Thyroid gland (tissue), 4 donors: ENCODE measurements at regions not wholly inside any gene's neighbourhood (a gene's known extent, or its start where the extent isn't known, plus 50 kb on each side); places are given as distances from the start of the nearest gene placed in this dataset.

Experiments used
- POLR2A ChIP-seq, 2 donors: fragments of 450-650 bp; IDR thresholded peaks; one replicate each; pipeline ENCODE4 v1.6.1; 2017; ENCODE audit warnings: antibody characterized with exemption in 2 of 2, mild to moderate bottlenecking in 2 of 2, moderate library complexity in 1 of 2
- TF ChIP-seq, protein P1 (sequence below), 6 experiments: fragments of 200-600 bp in 3 of 6; fragments of 450-650 bp in 3 of 6; sonication (generic) in 3 of 6; IDR thresholded peaks; one replicate each; pipeline ENCODE4 v1.5.1; 2016 to 2019; ENCODE audit warnings: antibody characterized with exemption in 6 of 6, mild to moderate bottlenecking in 2 of 6, inconsistent platforms in 1 of 6, moderate library complexity in 1 of 6

DNA sequence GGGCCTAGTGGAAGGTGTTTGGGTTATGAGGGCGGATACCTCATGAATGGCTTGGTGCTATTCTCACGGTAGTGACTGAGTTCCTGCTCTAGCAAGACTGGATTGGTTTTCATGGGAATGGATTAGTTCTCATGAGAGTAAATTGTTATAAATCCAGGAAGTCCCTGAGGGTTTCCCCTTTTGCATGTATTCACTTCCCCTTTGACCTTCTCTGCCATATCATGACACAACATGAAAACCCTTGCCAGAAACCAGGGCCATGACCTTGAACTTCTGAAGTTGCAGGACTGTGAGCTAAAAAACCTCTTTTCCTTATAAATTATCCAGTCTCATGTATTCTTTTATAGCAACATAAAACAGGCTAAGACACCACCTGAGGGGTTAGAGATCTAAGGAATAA lies 529.7 kb upstream of the RPS6KA3 start:
- TF ChIP-seq, protein P1, sequence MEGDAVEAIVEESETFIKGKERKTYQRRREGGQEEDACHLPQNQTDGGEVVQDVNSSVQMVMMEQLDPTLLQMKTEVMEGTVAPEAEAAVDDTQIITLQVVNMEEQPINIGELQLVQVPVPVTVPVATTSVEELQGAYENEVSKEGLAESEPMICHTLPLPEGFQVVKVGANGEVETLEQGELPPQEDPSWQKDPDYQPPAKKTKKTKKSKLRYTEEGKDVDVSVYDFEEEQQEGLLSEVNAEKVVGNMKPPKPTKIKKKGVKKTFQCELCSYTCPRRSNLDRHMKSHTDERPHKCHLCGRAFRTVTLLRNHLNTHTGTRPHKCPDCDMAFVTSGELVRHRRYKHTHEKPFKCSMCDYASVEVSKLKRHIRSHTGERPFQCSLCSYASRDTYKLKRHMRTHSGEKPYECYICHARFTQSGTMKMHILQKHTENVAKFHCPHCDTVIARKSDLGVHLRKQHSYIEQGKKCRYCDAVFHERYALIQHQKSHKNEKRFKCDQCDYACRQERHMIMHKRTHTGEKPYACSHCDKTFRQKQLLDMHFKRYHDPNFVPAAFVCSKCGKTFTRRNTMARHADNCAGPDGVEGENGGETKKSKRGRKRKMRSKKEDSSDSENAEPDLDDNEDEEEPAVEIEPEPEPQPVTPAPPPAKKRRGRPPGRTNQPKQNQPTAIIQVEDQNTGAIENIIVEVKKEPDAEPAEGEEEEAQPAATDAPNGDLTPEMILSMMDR (IDR thresholded peaks at IDR 0.05), result no peak
- TF ChIP-seq POLR2A (IDR thresholded peaks at IDR 0.05), result no peak
